H54 (cell line): ENCODE measurements at regions not wholly inside any gene's neighbourhood (a gene's known extent, or its start where the extent isn't known, plus 50 kb on each side); places are given as distances from the start of the nearest gene placed in this dataset.
"Not testable (repeated sequence)": the region's sequence is repeated elsewhere in the genome, so short reads cannot be mapped to it uniquely, and the experiment has no call there.

ENCODE experiments used
- DNase-seq: peaks from one replicate; pipeline ENCODE4 v3.0.0; 2011; ENCODE audit warnings: low spot score, mixed read lengths; ENCODE audit not compliant: insufficient read length
- FAIRE-seq: peaks from 3 replicates; lab custom pipeline; 2011; peaks lifted over from hg19 to GRCh38; lab: Jason Lieb, UNC
- POLR2A ChIP-seq: IDR thresholded peaks from 2 replicates; pipeline ENCODE4 v1.6.1; 2011; ENCODE audit warnings: low read depth, mild to moderate bottlenecking, low read length

DNA sequence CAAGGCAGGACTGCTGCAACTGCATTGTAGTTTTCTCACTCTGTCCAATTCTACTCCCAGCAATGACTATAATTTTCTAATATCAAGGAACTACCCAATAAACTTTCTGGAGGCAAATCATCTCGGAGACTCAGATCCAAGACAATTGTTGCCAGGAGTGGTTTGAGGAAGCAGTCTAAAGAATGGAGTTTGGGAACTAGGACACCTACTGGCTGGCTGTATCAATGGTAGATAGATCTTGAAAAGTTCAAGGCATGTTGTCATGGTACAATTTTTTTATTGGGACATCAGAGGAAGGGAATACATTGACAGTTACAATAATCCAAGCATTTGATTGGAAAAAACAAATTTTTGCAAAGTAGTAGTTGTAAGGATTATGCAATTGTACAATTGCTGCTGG, 648.3 kb upstream of the SLITRK6 start:
- no peak for DNase-seq
- TF ChIP-seq POLR2A = no peak

GRCh38 chr13:86462011-86462410, 662.8 kb upstream of the SLITRK6 start:
- DNase-seq = no peak
- no peak for FAIRE-seq
- TF ChIP-seq POLR2A = no peak

More for the DNA sequence above, 648.3 kb upstream of the SLITRK6 start:
- no peak for FAIRE-seq

DNA sequence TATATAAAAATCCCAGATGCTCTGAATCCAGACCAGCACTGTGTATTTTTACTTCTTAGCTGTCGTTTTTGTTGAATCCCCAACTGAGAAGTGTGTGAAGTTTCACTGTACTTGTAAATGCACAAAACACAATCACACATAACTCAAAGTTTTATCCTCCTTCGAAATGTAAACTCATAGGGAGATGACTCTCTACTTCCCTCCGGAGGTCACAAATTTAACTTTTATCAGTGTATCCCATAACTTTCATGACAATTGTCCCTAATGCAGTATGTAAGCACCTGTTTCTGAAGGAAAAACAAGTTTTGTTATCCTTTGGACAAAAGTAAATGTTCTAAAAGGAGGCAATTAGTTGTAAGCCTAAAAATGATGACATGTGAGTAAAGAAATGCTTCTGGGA, 665.0 kb upstream of the SLITRK6 start:
- FAIRE-seq (peak; percentile 94), DNase-seq (no peak)
- no peak for TF ChIP-seq POLR2A

DNA sequence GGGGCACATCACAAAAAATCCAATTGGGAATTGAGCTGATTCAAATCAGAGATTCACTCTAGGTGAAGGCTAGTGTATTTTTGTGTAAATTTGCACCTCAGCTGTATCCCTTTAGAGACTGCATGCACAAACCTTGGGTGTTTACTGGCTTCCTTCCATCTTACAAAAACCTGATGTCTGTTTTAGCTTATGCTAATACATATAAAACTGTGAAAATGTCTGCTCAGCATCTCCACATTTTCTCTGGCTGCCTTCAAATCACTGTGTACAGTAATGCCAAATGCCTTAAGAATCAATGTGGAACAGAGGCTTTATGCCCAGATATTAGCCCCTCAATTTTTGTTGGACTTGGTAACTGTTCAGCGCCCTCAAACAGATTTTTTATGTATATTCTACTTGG, 675.8 kb upstream of the SLITRK6 start:
- DNase-seq (no peak), FAIRE-seq (no peak)
- no peak for TF ChIP-seq POLR2A

- no peak for FAIRE-seq
- no peak for DNase-seq
Observed at GRCh38 chr13:86476656-86477055, 677.4 kb upstream of the SLITRK6 start.

GRCh38 chr13:86486582-86486981, 687.4 kb upstream of the SLITRK6 start:
- FAIRE-seq (no peak), DNase-seq (no peak)
- no peak for TF ChIP-seq POLR2A

More at GRCh38 chr13:86476656-86477055, 677.4 kb upstream of the SLITRK6 start:
- no peak for TF ChIP-seq POLR2A

DNA sequence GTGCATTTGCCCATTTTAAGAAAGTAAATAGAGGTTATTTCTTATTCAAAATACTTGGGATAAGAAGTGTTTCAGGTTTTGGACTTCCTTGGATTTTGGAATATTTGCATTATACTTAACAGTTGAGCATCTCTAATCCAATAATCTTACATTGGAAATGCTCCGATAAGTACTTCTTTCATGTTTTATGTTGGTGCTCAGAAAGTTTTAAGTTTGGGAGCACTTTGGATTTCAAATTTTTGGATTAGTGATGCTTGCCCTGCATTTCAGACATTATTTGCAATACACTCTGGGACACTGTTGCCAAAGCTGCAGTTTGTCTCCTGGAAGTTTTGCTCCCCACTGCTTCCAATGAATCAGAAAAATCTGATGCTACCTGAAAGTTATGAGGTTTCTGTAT, 691.9 kb upstream of the SLITRK6 start:
- DNase-seq = no peak
- FAIRE-seq = no peak
- TF ChIP-seq POLR2A = no peak

DNA sequence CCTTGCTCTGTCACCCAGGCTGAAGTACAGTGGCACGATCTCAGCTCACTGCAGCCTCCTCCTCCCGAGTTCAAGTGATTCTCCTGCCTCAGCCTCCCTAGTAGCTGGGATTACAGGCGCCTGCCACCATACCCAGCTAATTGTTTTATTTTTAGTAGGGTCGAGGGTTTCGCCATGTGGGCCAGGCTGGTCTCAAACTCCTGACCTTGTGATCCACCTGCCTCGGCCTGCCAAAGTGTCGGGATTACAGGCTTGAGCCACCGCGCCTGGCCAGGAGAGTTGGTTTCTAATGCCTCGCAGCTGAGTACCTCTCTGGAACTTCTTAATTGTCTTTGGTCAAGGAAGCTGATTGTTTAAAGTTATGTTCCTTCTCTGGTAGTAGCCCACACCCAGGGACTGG, 702.7 kb upstream of the SLITRK6 start:
- FAIRE-seq, DNase-seq: not testable (repeated sequence)

- DNase-seq (no peak), FAIRE-seq (no peak)
- no peak for TF ChIP-seq POLR2A
Observed at GRCh38 chr13:86510792-86511191, 711.6 kb upstream of the SLITRK6 start.

GRCh38 chr13:86541461-86541860, 742.2 kb upstream of the SLITRK6 start:
- FAIRE-seq = peak; percentile 41
- no peak for TF ChIP-seq POLR2A
- no peak for DNase-seq

DNA sequence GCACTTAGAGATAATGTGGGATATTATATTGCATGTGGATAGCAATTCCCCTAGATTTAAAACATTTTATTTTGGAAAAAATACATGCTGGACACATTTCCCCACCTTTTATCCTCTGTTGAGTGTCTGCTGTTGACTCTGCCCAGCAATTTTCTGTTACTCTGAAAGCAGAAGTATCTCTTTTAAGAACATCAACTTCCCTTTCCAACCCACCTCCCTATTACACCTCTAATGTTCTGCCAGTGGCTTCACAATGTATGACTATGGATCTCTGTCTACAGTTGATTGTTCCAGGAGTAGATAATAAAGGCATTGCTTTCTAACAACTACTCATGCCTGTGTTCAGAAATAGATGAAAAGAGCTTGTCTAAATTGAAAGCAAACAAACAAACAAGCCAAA, 754.8 kb upstream of the SLITRK6 start:
- peak; percentile 38 for FAIRE-seq
- no peak for DNase-seq
- TF ChIP-seq POLR2A = no peak

DNA sequence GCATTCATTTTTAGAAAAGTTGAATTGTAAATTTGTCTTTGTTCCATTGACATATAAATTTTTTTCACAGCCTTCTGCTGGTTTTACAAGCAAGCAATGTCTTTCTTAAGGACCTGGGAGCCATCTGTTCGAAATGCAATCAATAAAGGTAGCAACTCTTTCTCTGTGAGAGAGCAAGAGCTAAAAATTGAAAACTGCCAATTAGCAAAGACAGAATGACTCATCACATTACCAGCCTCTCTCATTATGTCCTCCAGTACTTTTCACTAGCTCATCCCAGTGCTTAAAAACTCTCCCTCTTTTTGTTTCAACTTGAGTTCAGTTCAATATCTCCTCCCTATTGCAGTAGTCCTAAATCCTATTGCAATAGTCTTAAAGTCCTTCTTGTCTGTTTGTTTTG, 760.7 kb upstream of the SLITRK6 start:
- no peak for TF ChIP-seq POLR2A
- DNase-seq (no peak), FAIRE-seq (peak; percentile 81)

DNA sequence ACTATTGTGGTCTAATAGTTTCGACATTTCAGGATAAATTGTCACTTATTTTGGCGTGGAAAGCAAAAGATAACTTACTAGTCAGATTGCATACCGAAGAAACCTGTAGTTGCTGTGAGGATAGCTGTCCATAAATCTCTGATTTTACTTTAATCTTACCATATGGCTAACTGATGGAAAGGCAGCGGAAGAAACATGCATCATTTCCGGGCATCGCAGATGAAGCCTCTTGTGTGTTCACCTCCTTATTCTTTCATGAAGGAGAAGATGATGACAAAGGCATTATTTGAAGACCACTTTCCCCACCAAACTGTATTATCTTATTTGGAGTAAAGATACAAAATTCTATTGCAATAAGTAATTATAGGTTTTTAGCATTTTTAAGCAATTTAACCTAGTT, 763.6 kb upstream of the SLITRK6 start:
- TF ChIP-seq POLR2A = no peak
- FAIRE-seq (peak; percentile 15), DNase-seq (no peak)

- DNase-seq (no peak), FAIRE-seq (peak; percentile 98)
- TF ChIP-seq POLR2A = no peak
Observed at GRCh38 chr13:86563308-86563707, 764.1 kb upstream of the SLITRK6 start.

DNA sequence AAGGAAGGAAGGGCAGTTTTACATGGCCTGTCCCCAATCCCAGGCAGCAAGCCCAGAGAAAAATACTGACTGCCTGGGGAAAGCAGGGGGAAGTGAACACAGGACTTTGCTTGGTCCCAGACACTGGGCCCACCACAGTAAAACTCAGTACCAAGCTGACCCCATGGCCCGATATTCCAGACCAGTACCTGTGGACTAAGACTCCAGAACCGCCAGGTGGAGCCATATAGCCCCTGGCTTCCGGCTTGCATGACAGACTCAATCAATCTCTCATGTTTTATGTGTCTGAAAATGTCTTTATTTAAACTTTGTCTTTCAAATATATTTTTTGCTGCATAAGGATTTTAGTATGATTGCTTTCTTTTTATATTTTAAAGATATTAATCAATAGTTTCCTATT, 767.9 kb upstream of the SLITRK6 start:
- DNase-seq = no peak
- no peak for TF ChIP-seq POLR2A
- no peak for FAIRE-seq

GRCh38 chr13:86569119-86569518, 769.9 kb upstream of the SLITRK6 start:
- peak; percentile 23 for FAIRE-seq
- no peak for DNase-seq
- TF ChIP-seq POLR2A = no peak
